GM12892 (cell line): ENCODE measurements at regions not wholly inside any gene's neighbourhood (a gene's known extent, or its start where the extent isn't known, plus 50 kb on each side); places are given as distances from the start of the nearest gene placed in this dataset.

Source experiments
- POLR2A ChIP-seq: IDR thresholded peaks from 2 replicates; pipeline ENCODE4 v1.6.1; 2011; ENCODE audit warnings: low read depth, low read length, control low read depth
- POLR2AphosphoS5 ChIP-seq: IDR thresholded peaks from 2 replicates; pipeline ENCODE4 v1.6.1; 2011; ENCODE audit warnings: low read depth, low read length, control low read depth

- TF ChIP-seq POLR2A, result no peak
- TF ChIP-seq POLR2AphosphoS5, result no peak
Observed at GRCh38 chr13:50401721-50402465, 386.6 kb downstream of the KCNRG start.
